ENCODE measurements at regions not wholly inside any gene's neighbourhood (a gene's known extent, or its start where the extent isn't known, plus 50 kb on each side); places are given as distances from the start of the nearest gene placed in this dataset.
A peak's percentile ranks its signal among the peaks of the same experiment; 100 is the strongest.
"Not testable (repeated sequence)": the region's sequence is repeated elsewhere in the genome, so short reads cannot be mapped to it uniquely, and the experiment has no call there.

DNA sequence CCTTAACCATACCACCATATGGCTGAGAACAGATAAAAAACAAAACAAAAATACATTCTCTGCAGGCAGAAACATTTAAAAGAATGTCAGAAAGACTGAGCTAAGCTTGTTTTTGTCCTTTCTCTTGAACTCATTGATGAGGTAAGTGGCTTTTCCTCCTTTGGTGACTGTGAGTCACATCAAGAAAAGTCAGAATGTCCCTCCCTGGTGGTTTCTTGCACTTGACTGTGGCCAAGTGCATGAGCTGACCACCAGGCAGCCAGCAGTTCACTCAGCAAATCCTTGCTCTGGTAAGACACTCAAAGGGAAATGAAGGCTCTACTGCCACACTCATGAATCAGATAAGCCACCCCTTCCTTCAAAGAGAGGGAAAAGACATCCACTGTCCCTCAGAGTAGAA lies 970.9 kb downstream of the TAF11L14 start:
- no peak for DNase-seq

DNA sequence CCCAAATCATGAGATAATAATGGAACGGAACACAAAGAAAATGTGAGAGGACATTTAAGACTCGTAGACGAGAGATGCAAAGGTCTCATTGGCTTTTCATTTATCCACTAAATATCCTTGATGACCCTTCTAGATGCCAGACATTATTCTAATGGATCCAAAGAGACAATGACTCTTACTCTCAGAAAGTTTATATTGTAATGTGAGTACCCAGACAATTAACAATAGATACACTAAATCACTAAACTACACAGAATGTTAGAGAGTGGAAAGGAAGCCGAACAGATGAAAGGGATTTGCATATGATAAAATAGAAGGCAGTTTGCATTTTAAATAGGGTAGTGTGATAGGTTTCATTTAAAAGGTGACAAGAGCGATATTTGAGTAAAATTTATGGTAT lies 973.3 kb downstream of the TAF11L14 start:
- DNase-seq, result no peak

DNA sequence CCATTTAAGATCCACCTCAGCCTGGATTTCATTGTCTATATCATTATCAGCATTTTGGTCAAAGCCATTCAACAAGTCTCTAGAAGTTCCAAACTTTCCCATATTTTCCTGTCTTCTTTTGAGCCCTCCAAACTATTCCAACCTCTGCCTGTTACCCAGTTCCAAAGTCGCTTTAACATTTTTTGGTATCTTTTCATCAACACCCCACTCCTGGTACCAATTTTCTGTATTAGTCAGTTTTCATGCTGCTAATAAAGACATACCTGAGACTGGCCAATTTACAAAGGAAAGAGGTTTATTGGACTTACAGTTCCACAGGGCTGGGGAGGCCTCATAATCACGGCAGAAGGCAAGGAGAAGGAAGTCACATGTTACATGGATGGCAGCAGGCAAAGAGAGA lies 982.9 kb downstream of the TAF11L14 start:
- not testable (repeated sequence) for DNase-seq

DNA sequence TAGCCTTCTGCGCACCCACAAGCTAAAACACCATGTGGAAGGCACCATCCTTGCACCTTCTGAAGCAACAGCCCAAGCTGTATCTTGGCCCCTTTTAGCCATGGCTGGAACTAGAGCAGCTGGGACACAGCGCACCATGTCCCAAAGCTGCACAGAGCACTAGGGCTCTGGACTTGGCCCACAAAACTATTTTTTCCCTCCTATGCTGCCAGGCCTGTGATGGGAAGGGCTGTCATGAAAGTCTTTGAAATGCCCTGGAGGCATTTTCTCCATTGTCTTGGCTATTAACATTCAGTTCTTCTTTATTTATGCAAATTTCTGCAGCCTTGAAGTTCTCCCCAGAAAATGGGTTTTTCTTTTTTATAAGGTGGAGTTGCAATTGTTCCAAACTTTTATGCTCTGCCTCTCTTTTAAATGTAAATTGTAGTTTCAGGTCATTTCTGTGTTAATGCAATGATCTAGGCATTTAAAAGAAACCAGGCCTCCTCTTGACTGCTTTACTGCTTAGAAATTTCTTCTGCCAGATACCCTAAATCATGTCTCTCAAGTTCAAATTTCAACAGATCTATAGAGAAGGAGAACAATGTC lies 996.3 kb downstream of the TAF11L14 start:
- DNase-seq, result no peak

DNA sequence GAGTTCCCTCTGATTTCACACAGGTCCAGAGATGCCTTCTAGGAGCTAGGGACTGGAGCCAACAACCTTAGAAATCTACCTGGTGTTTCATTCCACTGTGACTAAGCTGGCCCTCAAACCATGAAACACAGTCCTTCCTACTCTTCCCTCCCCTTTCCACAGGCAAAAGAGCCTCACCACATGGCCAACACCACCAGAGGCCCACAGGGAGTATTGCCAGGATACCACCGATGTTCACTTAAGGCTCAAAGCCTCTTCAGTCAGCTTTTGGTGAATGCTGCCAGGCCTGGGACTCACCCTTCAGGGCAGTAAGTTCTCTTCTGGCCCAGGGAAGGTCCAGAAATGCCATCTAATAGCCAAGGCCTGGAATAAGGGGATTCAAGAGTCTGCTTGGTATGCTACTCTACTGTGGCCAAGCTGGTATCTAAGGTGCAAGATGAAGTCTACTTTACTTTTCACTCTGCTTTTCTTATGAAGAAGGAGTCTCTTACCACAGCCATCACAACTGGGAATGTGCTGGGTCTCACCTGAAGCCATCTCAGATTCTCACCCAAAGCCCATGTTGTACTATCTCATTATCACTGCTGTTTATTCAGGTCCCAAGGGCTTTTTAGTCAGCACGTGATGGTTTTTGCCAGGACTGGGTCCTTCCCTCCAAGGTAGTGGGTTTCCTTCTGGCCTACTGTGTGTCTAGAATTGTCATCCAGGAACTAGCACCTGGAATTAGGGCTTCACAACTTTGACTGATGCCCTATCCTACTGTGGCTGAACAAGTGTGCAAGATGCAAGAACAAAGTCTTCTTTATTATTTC lies 1018.4 kb downstream of the TAF11L14 start:
- no peak for DNase-seq

DNA sequence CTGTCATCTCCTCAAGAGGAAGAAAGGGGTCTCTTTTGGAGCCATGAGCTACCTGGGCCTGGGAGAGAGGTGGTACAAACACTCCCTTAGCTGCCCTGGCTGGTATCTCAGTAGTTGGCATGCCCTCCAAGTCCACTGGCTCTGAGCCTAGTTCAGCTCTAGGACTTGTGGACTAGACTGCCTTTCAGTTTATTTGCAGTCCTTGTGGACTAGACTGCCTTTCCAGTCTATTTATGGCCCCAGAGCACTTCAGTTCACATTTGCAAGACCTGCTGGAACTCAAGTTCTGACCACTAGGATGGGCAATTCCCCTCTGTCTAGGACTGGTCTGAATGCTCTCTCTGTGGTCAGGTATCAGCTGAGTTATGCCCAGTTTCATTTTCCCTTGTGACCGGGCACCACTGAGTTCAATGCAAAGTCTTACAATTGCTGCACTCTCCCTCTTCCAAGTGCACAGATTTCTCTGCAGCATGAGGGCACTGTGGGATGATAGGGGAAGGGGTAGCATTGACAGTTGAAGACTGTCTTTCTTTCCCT lies 1019.0 kb downstream of the TAF11L14 start:
- no peak for DNase-seq

DNA sequence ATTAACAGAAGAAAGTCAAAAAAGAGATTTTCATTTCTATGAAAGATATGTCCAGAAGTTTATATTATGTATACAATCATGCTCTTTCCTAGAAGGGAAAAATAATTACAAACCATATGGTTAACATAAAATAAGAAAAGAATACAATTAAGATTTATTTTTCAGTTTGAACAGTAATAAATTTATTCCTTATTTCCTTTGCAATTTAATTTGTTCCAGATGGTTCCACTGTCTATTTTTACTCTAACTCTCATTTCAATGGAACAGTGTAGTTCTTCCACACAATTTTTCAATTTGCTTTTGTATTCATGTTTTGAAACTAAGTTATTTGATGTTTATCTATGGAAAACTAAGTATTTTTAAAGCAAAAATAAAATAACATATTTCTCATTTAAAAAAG lies 1026.3 kb downstream of the TAF11L14 start:
- no peak for DNase-seq

DNA sequence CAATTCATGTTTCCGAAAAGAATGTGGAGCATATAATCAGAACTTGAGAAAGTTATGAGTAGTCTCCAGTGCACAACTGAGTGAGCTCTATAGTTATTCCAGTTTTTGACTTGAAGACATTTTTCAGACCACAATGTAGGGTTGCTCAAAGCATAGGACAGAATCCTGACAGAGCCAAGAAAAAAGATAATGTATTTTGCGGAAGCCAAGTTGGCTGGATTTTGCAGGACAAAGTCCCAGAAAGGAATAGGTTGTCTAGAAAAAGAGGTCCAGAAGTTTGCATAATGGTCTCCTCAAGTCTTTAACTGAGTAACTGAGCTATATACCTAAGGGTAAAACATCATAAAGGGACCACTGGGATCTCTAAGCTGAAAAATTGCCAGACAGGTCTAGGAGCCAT lies 1028.0 kb downstream of the TAF11L14 start:
- no peak for DNase-seq

DNA sequence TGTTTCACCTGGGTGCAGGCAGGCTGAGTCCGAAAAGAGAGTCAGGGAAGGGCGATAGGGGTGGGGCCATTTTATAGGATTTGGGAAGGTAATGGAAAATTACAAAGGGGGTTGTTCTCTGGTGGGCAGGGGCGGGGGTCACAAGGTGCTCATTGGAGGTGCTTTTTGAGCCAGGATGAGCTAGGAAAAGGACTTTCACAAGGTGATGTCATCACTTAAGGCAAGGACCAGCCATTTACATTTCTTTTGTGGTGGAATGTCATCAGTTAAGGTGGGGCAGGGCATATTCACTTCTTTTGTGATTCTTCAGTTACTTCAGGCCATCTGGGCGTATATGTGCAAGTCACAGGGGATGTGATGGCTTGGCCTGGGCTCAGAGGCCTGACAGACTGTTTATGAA lies 1040.0 kb downstream of the TAF11L14 start:
- DNase-seq, result not testable (repeated sequence)

DNA sequence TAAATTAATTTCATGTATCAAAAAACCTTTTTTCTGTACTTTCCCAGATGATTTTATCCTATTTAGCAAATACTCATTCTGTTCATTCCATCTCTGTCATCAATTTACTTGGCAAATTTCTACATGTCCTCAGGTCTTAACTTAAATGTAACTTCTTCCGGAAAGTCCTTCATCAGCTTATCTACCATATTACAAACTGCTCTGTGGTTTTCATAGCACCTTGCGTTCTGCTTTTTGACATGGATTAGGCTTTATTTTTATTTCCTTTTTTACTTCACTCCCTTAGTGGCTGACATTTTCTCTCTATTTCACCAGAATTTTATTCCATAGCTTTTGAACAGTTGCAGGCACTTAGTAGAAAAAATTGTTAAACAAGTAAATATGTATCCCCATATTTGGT lies 1040.8 kb downstream of the TAF11L14 start:
- no peak for DNase-seq

DNA sequence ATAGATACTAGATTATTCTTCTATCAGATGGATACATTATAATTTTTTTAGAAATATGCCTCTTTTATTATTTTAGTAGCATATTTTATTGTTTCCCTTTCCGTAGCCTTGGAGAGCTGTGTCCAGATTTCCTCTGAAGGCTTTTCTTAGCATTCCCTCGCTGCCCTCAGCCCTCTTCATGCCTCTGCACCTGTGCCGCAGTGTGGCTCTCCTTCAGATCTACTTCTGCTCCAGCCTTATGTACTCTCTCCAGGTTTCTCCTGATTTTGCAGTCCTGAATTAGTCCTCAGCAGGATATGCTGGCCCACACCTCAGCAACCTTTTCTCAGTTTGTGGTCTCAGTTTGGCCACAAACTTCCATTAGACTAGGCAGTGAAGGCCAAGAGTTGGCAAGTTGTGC lies 1052.0 kb downstream of the TAF11L14 start:
- DNase-seq, result no peak

DNA sequence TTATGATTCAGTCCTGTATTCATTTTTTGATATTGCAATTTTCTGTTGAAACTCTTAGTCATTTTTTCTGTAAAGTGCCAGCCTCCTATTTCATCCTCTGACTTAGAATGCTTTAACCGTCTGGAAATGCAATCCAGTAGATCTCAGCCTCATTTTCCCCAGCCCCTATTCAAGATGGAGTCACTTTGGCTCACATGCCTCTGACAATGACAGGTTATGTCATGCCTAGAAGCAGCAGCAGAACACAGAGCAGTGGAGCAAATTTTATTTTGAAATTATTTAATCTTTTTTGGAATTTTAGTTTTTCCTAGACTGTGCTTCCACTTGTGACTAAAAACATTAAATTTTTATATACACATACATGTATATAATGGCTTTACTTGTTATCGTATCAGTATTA lies 1053.2 kb downstream of the TAF11L14 start:
- no peak for DNase-seq

DNA sequence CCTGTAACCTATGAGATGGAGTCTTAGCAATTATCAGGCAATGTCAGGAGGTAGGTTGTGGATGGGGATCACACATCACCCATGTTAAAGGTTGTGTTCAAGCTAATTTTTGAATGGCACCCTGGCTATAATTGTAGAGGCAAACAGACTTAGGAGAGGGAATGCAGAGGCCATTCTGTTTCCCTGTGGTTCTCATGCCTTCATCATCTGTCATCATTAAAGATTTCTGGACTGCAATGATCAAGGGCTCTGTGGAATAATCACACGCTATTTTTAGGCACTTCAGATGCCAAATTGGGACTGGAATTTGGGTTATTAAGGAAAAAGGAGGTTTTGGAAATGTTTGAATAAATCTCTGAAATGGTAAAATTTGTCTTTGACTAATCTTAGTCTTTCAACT lies 1065.4 kb downstream of the TAF11L14 start:
- no peak for DNase-seq

DNA sequence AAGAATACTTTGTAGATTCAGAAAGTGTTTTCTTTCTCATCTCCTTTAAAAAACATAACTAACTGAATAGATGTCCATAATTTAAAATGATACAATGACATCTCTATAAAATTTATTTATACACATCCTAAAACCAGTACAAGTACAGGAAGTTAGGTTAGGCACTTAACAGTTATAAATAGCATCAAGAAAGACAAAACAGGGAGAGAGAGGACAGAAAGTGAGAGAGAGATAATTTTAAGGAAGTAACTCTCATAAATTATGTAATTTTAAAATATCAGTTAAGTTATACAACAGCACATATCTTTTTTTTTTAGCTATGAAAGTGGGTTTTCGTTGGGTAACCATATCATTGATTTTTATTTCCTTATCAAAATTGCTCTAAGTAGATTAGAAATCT lies 1068.6 kb downstream of the TAF11L14 start:
- no peak for DNase-seq

DNA sequence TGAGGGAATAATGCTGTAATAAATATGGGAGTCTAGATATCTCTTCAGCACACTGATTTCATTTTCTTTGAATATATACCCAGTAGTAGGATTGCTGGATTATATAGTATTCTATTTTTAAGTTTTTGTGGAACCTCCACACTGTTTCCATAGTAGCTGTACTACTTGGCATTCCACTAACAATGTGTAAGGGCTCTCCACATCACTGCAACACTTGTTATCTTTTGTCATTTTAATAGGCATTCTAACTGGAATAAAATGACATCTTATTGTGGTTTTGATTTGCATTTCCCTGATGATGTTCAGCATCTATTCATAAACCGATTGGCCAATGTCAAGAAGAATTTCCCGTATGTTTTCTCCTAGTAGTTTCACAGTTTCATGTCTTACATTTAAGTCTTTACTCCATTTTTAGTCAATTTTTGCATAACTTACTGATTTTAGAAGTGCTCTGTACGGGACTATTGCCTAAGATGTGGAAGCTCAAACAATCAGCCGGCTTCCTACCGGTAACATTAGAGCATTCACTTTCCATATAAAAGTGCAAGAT lies 1078.8 kb downstream of the TAF11L14 start:
- DNase-seq, result no peak

DNA sequence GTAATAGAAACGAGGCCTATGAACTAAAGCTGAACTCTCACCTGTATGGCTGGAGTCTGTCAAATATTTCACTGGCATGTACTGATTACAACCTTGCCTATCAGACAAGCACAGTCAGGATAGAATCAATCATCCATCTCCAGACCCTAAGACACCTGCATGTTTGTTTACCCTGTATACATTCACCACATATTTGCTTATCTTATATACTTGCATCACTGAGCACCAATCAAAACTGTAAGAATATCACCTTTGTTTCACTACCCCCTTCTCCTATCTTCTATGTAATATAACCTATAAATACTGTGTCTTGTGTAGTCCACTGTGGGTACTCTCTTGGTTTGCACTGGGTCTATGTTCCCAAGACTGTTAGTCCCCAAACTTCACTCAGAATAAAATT lies 1085.7 kb downstream of the TAF11L14 start:
- DNase-seq, result no peak

DNA sequence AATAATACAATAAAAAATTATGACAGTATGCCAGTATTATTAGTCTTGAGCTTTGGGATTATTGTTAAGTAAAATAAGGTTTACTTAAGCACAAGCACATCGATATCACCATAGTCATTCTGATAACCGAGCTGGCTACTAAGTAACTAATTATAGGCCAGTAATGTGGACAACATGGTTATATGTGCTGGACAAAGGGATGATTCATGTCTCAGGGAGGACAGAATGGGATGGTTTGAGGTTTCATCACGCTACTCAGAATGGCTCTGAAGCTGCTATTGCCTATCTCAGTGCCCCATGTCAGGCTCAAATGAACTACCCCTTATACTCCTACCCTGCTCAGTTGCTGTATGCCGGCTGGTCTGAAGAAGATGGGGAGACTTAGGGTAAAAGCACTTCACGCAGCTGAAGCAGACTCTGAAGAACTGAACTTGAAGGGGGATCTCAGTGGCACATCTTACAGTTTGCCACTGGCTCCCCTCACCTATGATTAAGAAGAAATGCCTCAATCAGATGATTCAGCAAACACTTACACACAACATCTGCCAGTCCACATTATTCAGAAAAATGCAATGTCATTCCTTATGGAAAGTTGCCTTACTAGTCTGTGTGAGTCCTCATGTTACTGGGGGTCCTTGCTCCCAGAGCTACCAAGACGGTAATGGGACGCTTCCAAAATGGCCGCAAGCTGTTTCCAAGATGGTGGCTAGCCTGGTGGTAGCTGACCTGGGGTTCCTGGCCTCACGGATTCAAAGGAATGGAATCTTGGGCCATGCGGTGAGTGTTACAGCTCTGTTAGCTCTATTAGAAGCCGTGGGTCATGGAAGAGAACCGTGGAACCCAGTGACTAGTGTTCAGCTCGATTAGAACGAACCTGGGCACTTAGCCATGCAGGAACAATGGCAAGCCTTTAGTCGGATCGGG lies 1098.6 kb downstream of the TAF11L14 start:
- DNase-seq, result no peak

DNA sequence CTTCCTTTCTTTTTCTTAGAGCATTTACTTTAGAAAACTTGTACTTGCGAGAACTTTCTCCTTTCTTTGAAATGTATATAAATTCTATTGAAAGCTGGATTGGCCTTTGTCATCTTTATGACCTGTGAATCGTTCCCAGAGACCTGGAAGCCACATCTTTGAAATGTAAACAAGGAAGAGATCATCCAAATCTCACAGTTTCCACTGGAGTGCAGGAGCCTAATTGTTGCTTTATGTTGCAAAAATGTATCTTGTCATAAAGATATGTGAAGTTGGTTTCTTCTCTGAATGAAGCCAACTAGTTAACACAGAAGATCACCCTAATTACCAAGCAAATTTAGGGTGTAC lies 1101.8 kb downstream of the TAF11L14 start:
- DNase-seq, result peak in 1 of 2 experiments; percentile 11

DNA sequence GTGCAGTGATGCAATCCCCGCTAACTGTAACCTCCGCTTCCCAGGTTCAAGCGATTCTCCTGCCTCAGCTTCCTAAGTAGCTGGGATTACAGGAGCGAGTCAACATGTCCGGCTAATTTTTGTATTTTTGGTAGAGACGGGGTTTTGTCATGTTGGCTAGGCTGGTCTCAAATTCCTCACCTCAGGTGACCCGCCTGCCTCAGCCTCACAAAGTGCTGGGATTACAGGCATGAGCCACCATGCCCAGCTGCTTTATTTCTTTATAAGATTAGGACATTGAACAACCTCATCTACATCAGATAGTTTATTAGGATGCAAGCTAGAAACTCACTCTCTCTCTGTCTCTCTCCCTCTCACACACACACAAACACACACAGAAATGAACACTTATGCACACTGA lies 1102.5 kb downstream of the TAF11L14 start:
- DNase-seq, result not testable (repeated sequence)

DNA sequence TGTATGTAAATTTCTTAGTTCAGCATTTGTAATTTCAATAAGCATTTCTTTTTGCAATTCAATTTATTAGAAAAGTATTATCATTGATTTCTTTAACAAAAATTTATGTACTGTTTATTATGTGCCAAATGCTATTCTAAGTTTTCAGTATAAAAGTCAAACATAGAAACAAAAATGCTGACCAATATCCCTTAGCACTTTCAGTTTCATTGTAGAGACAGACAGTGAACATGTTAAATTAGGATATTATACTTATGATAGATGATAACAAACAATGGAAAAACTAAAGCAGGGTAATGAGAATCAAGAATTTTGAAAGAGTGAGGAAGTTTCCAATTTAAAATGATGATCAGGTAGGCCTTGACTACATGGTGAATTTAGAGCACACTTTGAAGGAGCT lies 1106.0 kb downstream of the TAF11L14 start:
- DNase-seq, result no peak

DNA sequence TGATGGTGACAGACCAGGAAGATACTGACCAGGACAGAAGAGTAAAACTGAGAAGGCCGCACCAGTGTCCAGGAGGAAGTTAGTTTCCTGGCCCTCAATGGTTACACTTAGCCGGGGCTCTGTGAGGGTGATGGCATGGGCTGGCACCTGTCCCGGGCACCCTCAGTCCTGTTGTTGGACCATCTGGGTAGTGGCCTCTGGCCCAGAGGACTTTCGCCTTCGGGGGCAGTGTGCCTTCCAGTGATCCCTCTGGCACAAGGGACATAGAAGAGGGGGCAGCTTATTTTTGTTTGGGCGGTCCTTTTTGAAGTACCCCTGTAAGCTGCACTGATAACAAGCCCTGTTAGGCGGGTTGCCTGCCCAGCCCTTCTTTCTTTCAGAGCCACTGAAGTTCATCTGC lies 1108.6 kb downstream of the TAF11L14 start:
- DNase-seq, result no peak

DNA sequence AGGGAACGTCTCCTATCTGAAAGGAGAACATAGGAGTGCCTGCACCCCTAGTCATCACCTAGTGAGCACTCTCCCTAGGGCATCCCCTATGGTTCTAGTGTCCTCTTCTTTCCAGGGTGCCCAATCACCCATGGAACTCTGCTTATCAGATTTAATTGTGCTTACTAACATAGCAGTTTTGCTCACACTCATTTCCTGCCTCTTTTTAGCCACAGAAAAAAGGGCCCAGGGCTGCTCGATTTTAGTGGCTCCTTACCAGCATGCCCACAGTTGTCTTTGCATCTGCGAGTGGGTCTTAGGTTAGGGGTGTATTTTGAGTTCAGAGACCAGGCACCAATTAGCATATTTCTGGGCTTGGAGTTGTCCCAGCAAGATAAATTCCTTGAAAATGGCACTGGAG lies 1110.2 kb downstream of the TAF11L14 start:
- DNase-seq, result no peak
